ENCODE measurements at regions not wholly inside any gene's neighbourhood (a gene's known extent, or its start where the extent isn't known, plus 50 kb on each side); places are given as distances from the start of the nearest gene placed in this dataset.

- Histone ChIP-seq H3K9me3 (ENCODE audit: control insufficient read depth in 5 of 5, low read length in 5 of 5) (no peaks in the 10 kb centered on the region), H3K36me3 (ENCODE audit: control insufficient read depth in 5 of 5, insufficient read depth in 5 of 5, low read length in 5 of 5) (no peaks in the 10 kb centered on the region), H3K4me1 (ENCODE audit: control insufficient read depth in 5 of 5, insufficient read depth in 5 of 5, low read length in 5 of 5) (no peaks in the 10 kb centered on the region), H3K27me3 (ENCODE audit: control insufficient read depth in 5 of 5, insufficient read depth in 4 of 5, low read length in 5 of 5) (no peaks in the 10 kb centered on the region), H3K4me3 (ENCODE audit: low read depth in 1 of 5, low read length in 5 of 5) (no peak overlapping the region), H3K27ac (ENCODE audit: low read depth, low read length) (no peak overlapping the region), H3K9ac (ENCODE audit: low read length in 5 of 5) (no peak overlapping the region)
These were observed 311.0 kb downstream of the GRIN2B start for GRCh38 chr12:13670285-13670866.

- Histone ChIP-seq H3K4me3 (ENCODE audit: low read depth in 1 of 5, low read length in 5 of 5) (no peak overlapping the region), H3K9ac (ENCODE audit: low read length in 5 of 5) (no peak overlapping the region), H3K27me3 (ENCODE audit: control insufficient read depth in 5 of 5, insufficient read depth in 4 of 5, low read length in 5 of 5) (no peaks in the 10 kb centered on the region), H3K36me3 (ENCODE audit: control insufficient read depth in 5 of 5, insufficient read depth in 5 of 5, low read length in 5 of 5) (no peaks in the 10 kb centered on the region), H3K4me1 (ENCODE audit: control insufficient read depth in 5 of 5, insufficient read depth in 5 of 5, low read length in 5 of 5) (no peaks in the 10 kb centered on the region), H3K27ac (ENCODE audit: low read depth, low read length) (no peak overlapping the region), H3K9me3 (ENCODE audit: control insufficient read depth in 5 of 5, low read length in 5 of 5) (no peaks in the 10 kb centered on the region)
These were observed 312.5 kb downstream of the GRIN2B start for GRCh38 chr12:13668880-13669279.

- Histone ChIP-seq H3K27me3 (ENCODE audit: control insufficient read depth in 5 of 5, insufficient read depth in 4 of 5, low read length in 5 of 5) (no peaks in the 10 kb centered on the region), H3K4me1 (ENCODE audit: control insufficient read depth in 5 of 5, insufficient read depth in 5 of 5, low read length in 5 of 5) (no peaks in the 10 kb centered on the region), H3K9ac (ENCODE audit: low read length in 5 of 5) (no peak overlapping the region), H3K27ac (ENCODE audit: low read depth, low read length) (no peak overlapping the region), H3K4me3 (ENCODE audit: low read depth in 1 of 5, low read length in 5 of 5) (no peak overlapping the region), H3K9me3 (ENCODE audit: control insufficient read depth in 5 of 5, low read length in 5 of 5) (no peaks in the 10 kb centered on the region), H3K36me3 (ENCODE audit: control insufficient read depth in 5 of 5, insufficient read depth in 5 of 5, low read length in 5 of 5) (no peaks in the 10 kb centered on the region)
These were observed 314.6 kb downstream of the GRIN2B start for GRCh38 chr12:13666806-13667205.

DNA sequence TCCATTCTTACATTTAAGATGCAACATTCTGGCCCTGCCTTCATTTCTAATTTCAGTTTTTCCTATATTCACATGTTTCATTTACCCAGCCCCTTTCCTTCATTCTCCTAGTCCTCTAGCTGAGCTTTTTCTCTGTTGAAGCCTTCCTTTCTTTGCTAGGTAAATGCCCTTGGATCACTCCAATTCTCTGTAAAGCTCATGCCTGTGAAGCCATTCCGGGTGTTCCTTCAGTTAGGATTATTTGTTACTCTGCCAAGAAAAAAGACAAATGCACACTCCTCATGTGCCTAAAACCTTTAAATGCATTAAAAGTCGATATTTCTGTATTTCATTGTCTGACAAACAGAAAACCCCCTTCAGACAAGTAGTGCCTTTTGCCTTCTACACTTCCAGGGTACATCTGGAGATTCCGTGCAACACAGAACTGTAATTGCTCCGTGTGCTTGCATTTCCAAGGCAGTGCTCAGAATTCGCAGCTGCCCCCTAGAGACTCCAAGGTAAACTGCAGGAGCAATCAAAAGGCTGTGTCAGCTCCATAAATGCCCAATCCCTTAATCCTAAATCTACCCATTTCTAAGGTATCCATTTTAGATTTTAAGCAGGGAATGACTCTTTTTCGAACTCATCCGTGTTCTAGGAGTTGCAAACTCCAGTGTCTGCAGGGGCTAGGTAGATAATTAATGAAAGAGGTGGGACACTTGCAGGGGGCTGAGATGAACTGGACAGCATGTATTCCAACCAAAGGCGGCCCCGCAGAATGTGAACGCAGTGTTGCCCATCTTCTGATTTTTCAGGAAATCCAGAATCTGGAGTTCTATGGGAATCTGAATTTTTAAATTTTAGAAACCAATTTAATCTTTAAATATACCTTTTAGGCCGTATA lies 320.2 kb downstream of the GRIN2B start:
- Histone ChIP-seq H3K9me3 (ENCODE audit: control insufficient read depth in 5 of 5, low read length in 5 of 5) (no peaks in the 10 kb centered on the region), H3K27me3 (ENCODE audit: control insufficient read depth in 5 of 5, insufficient read depth in 4 of 5, low read length in 5 of 5) (no peaks in the 10 kb centered on the region), H3K4me1 (ENCODE audit: control insufficient read depth in 5 of 5, insufficient read depth in 5 of 5, low read length in 5 of 5) (peaks cover 0 to 8% (median 2%) of the 10 kb centered on the region in 5 donors), H3K27ac (ENCODE audit: low read depth, low read length) (no peak overlapping the region), H3K4me3 (ENCODE audit: low read depth in 1 of 5, low read length in 5 of 5) (no peak overlapping the region), H3K9ac (ENCODE audit: low read length in 5 of 5) (no peak overlapping the region), H3K36me3 (ENCODE audit: control insufficient read depth in 5 of 5, insufficient read depth in 5 of 5, low read length in 5 of 5) (no peaks in the 10 kb centered on the region)

DNA sequence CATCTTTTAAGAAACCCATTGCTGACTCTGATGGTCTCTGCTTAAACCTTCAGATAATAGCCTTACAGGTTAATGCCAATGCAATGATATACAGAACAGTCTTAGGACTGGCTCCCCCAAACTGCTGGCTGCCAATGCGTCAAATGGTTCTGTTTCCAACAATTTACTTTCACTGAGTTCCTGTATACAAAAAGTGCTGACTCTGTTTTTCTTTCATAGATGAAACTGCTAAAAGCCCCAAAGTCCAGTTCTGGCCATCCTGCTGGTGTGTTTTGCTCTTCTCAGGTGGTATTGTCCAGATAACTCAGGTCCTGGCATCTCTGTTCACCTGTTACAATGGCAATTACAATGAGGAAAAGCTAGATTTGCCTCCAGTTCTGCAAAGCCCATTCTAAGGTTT lies 326.9 kb downstream of the GRIN2B start:
- no peak overlapping the region for H3K27ac ChIP-seq (ENCODE audit: low read depth, low read length)
- no peaks in the 10 kb centered on the region for H3K9me3 ChIP-seq (ENCODE audit: control insufficient read depth in 5 of 5, low read length in 5 of 5)
- H3K9ac ChIP-seq (ENCODE audit: low read length in 5 of 5) = no peak overlapping the region
- peaks cover 0 to 5% (median 0%) of the 10 kb centered on the region in 5 donors for H3K4me1 ChIP-seq (ENCODE audit: control insufficient read depth in 5 of 5, insufficient read depth in 5 of 5, low read length in 5 of 5)
- no peaks in the 10 kb centered on the region for H3K36me3 ChIP-seq (ENCODE audit: control insufficient read depth in 5 of 5, insufficient read depth in 5 of 5, low read length in 5 of 5)
- H3K4me3 ChIP-seq (ENCODE audit: low read depth in 1 of 5, low read length in 5 of 5) = no peak overlapping the region
- no peaks in the 10 kb centered on the region for H3K27me3 ChIP-seq (ENCODE audit: control insufficient read depth in 5 of 5, insufficient read depth in 4 of 5, low read length in 5 of 5)

GRCh38 chr12:13652105-13652504 lies 329.3 kb downstream of the GRIN2B start:
- Histone ChIP-seq H3K4me1 (ENCODE audit: control insufficient read depth in 5 of 5, insufficient read depth in 5 of 5, low read length in 5 of 5) (peaks cover 0 to 2% (median 0%) of the 10 kb centered on the region in 5 donors), H3K27me3 (ENCODE audit: control insufficient read depth in 5 of 5, insufficient read depth in 4 of 5, low read length in 5 of 5) (no peaks in the 10 kb centered on the region), H3K27ac (ENCODE audit: low read depth, low read length) (no peak overlapping the region), H3K36me3 (ENCODE audit: control insufficient read depth in 5 of 5, insufficient read depth in 5 of 5, low read length in 5 of 5) (no peaks in the 10 kb centered on the region), H3K9ac (ENCODE audit: low read length in 5 of 5) (no peak overlapping the region), H3K4me3 (ENCODE audit: low read depth in 1 of 5, low read length in 5 of 5) (no peak overlapping the region), H3K9me3 (ENCODE audit: control insufficient read depth in 5 of 5, low read length in 5 of 5) (no peaks in the 10 kb centered on the region)

DNA sequence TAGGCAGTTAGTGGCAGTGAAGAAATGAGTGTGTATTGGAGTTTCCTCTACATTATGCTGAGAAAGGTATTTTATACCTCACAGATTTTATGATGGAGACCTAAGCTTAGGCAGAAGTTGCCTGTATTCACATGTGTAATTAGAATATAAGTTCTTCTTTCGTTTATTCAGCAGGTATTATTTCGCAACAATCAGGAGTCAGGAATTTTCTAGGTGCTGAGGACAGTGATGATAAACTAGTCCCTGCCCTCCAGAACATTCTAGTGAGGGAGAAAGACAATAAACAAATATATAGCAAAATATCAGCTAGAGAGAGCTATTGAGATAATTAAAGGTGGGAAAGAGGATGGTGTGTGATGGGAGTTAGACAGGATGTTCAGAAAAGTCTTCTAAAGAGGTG lies 345.7 kb downstream of the GRIN2B start:
- Histone ChIP-seq H3K9ac (ENCODE audit: low read length in 5 of 5) (no peak overlapping the region), H3K27ac (ENCODE audit: low read depth, low read length) (no peak overlapping the region), H3K4me1 (ENCODE audit: control insufficient read depth in 5 of 5, insufficient read depth in 5 of 5, low read length in 5 of 5) (no peaks in the 10 kb centered on the region), H3K36me3 (ENCODE audit: control insufficient read depth in 5 of 5, insufficient read depth in 5 of 5, low read length in 5 of 5) (no peaks in the 10 kb centered on the region), H3K9me3 (ENCODE audit: control insufficient read depth in 5 of 5, low read length in 5 of 5) (no peaks in the 10 kb centered on the region), H3K27me3 (ENCODE audit: control insufficient read depth in 5 of 5, insufficient read depth in 4 of 5, low read length in 5 of 5) (no peaks in the 10 kb centered on the region), H3K4me3 (ENCODE audit: low read depth in 1 of 5, low read length in 5 of 5) (no peak overlapping the region)

DNA sequence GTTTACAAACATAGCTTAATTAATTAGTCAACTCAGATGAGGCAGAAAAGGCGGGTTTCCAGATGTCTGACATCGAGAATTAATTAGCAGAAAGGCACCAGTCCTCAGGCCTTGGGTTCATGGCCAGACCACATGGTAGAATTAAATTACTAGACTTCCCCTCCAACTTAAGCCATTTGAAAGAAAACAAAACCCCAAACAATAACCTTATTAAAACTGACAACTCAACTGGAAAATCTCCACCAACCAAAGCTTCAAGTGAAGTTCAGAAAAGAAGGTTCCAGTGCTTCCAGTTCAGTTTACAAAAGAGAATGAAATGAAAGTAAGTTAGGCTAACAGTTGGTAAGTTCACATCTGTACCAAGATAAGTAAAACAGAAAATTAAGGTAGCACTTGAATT lies 349.5 kb downstream of the GRIN2B start:
- H3K27me3 ChIP-seq (ENCODE audit: control insufficient read depth in 5 of 5, insufficient read depth in 4 of 5, low read length in 5 of 5) = no peaks in the 10 kb centered on the region
- no peaks in the 10 kb centered on the region for H3K9me3 ChIP-seq (ENCODE audit: control insufficient read depth in 5 of 5, low read length in 5 of 5)
- no peaks in the 10 kb centered on the region for H3K36me3 ChIP-seq (ENCODE audit: control insufficient read depth in 5 of 5, insufficient read depth in 5 of 5, low read length in 5 of 5)
- no peak overlapping the region for H3K27ac ChIP-seq (ENCODE audit: low read depth, low read length)
- H3K4me1 ChIP-seq (ENCODE audit: control insufficient read depth in 5 of 5, insufficient read depth in 5 of 5, low read length in 5 of 5) = no peaks in the 10 kb centered on the region
- H3K9ac ChIP-seq (ENCODE audit: low read length in 5 of 5) = no peak overlapping the region
- H3K4me3 ChIP-seq (ENCODE audit: low read depth in 1 of 5, low read length in 5 of 5) = no peak overlapping the region

DNA sequence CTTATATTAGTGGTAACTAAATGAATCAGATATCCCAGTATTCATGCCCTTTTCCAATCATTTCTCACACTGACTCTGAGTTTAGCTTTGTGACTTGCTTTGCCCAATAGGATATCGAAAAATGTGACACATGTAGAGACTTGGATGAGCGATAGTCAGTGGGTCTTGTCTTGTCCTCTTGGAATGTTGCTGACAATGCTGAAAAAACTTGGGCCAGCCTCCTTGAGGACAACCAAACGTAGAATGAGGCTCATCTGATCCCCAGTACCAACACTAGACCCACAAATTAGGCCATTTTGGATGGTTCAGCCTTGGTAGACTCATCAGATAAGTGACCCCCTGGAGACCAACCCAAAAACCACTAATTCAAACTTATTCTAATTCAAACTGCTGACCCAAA lies 351.0 kb downstream of the GRIN2B start:
- Histone ChIP-seq H3K9me3 (ENCODE audit: control insufficient read depth in 5 of 5, low read length in 5 of 5) (no peaks in the 10 kb centered on the region), H3K4me1 (ENCODE audit: control insufficient read depth in 5 of 5, insufficient read depth in 5 of 5, low read length in 5 of 5) (no peaks in the 10 kb centered on the region), H3K36me3 (ENCODE audit: control insufficient read depth in 5 of 5, insufficient read depth in 5 of 5, low read length in 5 of 5) (no peaks in the 10 kb centered on the region), H3K9ac (ENCODE audit: low read length in 5 of 5) (no peak overlapping the region), H3K27me3 (ENCODE audit: control insufficient read depth in 5 of 5, insufficient read depth in 4 of 5, low read length in 5 of 5) (no peaks in the 10 kb centered on the region), H3K27ac (ENCODE audit: low read depth, low read length) (no peak overlapping the region), H3K4me3 (ENCODE audit: low read depth in 1 of 5, low read length in 5 of 5) (no peak overlapping the region)

- no peak overlapping the region for H3K4me3 ChIP-seq (ENCODE audit: low read depth in 1 of 5, low read length in 5 of 5)
These were observed 353.3 kb downstream of the GRIN2B start for GRCh38 chr12:13628067-13628466.

More at GRCh38 chr12:13628067-13628466, 353.3 kb downstream of the GRIN2B start:
- H3K27ac ChIP-seq (ENCODE audit: low read depth, low read length) = no peak overlapping the region
- H3K9ac ChIP-seq (ENCODE audit: low read length in 5 of 5) = no peak overlapping the region
- no peaks in the 10 kb centered on the region for H3K9me3 ChIP-seq (ENCODE audit: control insufficient read depth in 5 of 5, low read length in 5 of 5)
- H3K27me3 ChIP-seq (ENCODE audit: control insufficient read depth in 5 of 5, insufficient read depth in 4 of 5, low read length in 5 of 5) = no peaks in the 10 kb centered on the region
- H3K36me3 ChIP-seq (ENCODE audit: control insufficient read depth in 5 of 5, insufficient read depth in 5 of 5, low read length in 5 of 5) = no peaks in the 10 kb centered on the region
- H3K4me1 ChIP-seq (ENCODE audit: control insufficient read depth in 5 of 5, insufficient read depth in 5 of 5, low read length in 5 of 5) = no peaks in the 10 kb centered on the region

Measured in subcutaneous abdominal adipose tissue (tissue), 5 donors.